Renal cortical epithelial cell (primary cell): ENCODE measurements at regions not wholly inside any gene's neighbourhood (a gene's known extent, or its start where the extent isn't known, plus 50 kb on each side); places are given as distances from the start of the nearest gene placed in this dataset.
"Not testable (repeated sequence)": the region's sequence is repeated elsewhere in the genome, so short reads cannot be mapped to it uniquely, and the experiment has no call there.

Experiments used
- DNase-seq: peaks from one replicate; pipeline ENCODE4 v3.0.0-alpha.2; 2011; ENCODE audit warnings: low read depth

DNA sequence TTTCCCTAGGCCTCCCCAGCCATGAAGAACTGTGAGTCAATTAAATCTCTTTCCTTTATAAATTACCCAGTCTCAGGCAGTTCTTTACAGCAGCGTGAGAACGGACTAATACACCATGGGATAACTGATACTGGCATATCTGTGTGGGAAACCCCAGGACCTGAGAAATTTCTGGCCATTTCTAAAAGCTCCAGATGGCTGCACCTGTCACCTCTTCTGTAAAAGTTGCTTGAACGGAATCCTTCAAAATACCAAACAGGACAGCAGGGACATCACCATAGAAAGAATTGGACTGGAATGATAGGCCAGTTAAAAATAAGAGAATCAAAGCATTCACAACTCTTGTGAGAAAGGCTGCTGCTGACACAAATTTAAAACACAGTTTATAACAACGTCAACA is 134.0 kb upstream of the FOXD4L5 start:
- not testable (repeated sequence) for DNase-seq

DNA sequence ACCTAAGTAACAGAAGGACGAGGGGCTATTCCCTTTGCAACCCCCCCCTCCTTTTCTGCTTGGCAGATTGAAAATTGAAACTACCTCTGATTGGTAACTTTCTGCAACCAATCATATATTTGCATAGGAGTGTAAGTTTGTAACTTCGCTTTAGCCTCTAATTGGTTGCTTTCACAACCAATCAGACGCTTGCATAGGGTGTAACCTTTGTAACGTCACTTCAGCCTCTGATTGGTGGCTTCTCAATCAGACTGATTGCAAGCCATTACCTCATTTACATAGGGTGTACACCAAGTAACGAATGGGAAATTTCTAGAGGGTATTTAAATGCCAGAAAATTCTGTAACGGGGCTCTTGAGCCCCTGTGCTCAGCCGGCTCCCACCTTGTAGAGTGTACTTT is 131.9 kb upstream of the FOXD4L5 start:
- not testable (repeated sequence) for DNase-seq

DNA sequence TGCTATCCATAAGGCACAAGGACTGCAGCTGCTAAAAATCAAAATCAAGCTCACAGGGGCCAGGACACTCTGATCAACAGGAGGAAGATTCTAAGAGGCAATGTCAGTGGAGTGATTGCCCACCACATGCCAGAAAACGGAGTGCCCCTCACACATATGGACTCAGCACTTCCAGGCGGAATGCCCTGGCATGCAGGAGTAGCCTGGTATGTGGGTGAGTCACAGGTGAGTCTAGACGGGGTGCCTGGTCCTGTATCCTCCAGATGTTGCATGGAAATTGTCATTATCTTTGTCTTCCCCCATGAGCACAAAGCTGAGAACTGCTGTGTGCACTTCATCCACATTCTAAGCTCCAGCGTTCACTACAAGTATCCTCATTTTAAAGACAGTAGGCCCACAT is 129.2 kb upstream of the FOXD4L5 start:
- not testable (repeated sequence) for DNase-seq

DNA sequence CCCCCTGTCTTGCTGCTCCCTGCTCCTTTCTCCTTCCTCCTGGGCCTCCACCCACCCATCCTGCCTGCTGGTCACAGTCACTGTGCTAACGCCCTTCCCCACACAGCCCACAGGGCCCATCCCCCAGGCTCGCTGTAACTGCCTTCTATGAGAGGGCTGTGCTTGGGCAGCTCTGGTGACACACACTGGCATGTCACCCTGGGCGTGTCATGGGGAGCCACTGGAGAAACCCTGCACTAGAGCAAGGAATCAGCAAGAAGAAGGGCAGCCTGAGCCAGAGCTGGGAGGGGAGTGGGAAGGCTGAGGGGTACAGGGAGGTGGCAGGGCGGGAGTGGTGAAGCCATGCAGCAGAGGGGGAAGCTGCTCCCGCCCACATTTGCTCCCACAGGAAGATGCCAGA is 128.4 kb upstream of the FOXD4L5 start:
- not testable (repeated sequence) for DNase-seq

DNA sequence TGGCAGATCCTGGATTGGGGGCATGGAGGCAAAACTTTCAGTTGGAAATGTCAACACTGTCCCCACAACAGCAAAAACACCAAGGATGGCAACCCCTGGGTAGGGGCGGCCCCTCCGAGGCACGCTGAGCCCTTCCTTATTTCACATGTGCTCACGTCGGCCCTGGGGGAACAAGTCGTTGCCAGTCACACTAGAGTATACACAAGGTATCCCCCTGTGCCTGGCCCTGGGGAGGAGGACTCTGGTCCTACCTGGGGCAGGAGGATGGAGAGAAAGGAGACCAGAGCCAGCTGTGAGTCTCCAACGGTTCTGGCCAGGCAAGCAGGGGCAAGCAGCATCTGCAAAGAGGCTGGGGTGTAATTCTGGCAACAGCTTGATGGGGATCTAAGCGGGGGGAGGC is 126.9 kb upstream of the FOXD4L5 start:
- no peak for DNase-seq

DNA sequence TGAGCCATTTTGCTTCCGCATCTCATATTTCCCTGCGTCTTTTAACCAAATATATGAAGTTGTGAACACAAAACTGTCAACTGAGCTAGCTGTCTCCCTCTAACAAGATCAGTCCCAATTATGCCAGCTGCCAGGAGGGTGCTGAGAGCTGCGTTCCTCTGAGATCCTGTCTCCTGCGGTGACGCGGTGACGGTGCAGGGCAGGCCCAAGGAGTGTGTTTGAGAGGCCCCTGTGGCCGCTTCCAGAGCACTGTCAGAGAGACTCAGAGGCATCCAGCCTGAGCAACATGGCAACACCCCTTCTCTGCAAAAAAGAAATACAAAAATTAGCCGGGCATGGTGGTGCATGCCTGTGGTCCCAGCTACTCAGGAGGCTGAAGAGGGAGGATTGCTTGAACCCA is 126.3 kb upstream of the FOXD4L5 start:
- DNase-seq: no peak

DNA sequence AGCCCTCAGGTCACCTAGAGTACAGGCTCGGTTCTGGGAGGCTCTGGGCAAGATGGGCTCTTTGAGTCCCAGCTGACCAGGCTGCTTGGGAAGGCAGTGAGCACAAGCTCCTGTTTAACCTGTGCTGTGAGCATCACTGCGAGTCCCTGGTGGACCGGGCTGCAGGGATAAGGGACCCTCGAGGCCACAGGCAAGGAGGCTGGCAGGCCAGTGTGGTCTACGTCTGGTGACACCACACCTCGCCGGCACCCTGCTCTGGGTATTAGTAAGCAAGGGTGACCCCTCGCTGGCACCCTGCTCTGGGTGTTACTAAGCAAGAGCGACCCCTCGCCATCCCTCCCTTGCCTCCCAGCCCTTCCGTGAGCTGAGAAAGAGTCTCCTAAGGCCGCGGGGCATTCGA is 125.9 kb upstream of the FOXD4L5 start:
- DNase-seq: no peak

DNA sequence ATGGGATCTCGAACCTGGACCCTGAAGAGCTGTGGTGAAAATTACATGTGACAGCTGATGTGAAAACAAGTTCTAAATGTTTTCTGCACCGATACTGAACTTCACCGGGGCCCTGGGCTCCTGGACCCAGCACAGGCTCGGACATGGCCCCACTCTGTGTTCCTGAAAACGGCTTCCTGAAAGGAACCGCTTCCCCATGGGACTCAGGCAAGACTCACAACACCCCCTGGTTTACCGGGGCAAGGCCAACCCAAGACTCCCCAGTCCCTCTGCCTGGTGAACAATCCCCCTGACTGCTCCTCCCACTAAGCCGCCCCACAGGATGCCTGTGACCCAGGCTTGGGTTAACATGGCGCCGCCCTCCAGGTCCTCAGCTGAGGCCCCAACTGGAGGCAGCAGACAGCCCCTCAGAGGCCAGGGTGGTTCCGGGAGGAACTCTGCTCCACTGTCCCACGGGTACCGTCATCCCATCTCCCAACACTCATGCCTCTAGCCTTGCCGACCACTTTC is 124.5 kb upstream of the FOXD4L5 start:
- no peak for DNase-seq

DNA sequence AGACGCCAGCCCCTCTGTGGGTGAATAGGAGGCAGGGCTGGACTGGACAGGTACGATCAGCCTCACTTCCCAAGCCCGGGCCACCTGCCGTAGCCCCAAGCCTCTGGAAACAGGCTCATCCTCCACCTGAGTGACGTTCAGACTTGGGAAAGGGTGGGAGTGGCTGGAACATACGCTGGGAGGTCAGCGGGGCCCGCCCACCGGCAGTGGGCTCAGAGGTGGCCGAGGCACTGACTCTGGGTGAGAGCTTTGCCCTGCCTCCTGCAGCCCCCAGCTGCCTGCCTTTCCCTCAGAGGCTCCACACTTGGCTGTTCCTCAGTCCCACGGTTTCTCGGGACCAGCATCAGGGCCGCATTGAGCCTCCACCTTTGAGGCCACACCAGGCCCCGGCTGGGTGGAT is 123.8 kb upstream of the FOXD4L5 start:
- not testable (repeated sequence) for DNase-seq

DNA sequence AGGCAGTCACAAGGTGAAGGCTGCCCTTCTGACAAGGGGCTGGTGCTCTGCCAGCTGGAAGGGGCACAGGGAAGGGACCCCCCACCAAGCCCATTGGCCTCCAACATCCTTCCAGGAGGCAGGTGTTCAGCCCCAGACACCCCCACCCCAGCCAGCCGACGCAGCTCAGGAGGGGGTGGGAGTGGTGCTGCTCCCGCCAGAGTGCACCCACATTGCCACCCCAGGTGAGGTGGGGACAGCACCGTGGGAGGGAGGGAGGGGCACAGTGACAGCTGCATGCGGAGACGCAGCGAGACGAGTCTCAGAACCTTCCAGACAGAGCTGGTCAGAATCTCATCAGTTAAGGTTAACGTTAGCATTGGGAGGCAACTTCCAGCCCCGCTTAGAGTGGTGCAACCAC is 121.6 kb upstream of the FOXD4L5 start:
- not testable (repeated sequence) for DNase-seq

DNA sequence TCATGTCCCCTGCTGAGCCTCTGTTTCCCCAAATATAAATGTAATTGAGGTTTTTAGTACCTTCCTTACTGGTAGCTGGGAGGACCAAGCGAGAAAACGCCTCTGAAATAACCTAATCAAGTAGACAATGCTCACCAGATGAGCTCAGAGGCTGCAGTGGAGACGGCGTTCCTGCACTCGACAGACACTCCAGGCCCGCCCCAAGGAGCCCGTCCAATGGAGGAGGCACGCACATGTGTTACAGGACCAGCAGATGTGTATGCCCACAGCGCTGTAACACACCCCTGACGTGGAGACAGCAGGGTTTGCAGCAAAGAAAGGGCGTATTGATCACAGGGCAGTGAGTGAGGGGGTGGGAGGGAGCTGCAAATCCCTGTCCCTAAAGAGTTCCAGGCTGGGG is 120.8 kb upstream of the FOXD4L5 start:
- not testable (repeated sequence) for DNase-seq

DNA sequence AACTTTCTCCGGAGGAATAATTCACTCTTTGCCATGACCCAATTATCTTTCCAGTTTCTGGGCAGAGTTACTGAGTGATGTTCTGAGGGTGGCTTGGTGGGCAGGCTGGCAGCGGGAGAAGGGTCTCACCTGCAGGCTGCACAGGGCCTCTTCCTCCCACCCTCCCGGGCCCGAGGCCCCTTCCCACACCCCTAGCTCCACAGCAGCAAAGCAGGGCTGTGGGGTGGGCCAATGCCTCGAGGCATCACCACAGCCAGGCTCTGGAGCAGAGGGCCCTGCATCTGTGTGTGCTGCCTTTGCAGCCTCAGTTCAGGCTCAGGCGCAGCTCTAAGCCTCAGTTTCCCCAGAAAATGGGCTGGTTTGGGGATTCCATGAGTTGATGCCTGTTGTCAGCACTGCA is 120.2 kb upstream of the FOXD4L5 start:
- no peak for DNase-seq

DNA sequence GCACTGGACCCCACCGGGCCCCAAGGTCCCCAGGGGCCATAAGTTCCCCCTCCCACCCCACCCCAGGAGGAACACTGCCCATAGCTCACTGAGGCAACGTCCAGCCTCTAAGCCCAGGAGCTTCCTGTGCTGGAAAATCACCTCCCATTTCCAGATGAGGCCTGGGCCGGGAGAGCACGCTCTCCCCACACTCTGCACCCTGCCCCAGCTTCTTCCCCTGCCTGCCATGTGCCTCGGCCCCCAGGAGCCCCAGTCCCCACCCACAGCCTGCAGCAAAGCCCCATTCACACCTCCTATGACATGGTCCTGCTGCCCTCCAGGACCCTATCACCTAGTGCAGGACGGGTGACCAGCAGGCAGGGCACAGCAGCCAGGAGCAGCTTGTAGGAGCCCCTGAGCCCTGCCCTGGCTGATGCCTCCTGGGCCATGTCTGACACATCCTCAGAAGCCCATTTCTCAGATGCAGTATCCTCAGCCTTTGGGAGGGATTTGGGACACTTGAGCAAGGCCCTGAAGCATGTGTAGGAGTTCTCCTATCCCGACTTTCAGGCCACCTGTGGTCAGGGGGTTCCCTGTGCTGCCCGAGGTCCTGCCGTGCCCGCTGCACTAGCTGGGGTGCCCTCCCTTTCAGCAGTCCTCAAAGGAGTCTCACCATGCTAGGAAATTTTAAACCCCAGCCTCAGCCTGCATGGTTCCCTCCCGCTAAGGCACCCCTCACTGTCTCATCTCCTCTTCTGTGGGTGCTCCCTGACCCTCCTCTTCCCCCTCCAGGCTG is 119.4 kb upstream of the FOXD4L5 start:
- no peak for DNase-seq

DNA sequence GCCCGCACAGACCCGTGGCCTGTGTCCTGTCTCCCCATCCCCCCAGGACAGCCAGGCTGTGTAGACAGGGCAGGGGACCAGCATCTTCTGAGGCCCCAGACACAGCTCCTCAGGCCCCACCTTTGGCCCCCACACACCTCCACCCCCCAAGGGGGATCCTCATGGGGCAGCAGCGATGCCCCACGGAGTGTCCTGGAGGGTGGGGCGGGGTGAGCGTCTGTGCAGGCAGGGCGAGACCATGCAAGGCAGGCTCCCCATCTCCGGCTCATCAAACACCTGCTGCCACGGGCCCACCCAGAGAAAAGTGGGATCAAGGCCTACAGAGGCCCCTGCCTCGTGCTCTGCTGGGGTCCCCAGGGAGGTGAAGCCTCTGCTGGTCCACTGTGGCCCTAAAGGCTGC is 118.7 kb upstream of the FOXD4L5 start:
- no peak for DNase-seq

DNA sequence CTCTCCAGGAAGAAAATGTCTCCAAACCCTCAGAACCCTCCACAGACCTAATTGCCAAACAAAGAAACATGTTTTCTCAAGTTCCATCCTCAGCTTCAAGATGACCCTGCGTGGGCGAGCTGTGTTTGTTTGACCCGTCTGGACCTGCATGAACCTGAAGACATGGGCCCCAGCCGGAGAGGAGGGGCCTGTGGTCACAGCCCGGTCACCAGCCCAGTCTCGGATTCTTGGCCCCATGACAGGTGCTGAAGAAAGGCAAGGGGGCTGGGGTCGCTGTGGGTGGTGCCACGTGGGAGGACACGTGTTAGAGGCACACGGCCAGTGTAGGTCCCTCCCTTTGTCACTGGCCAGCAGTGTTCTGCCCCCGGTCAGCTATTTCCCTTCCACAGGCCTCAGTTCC is 118.1 kb upstream of the FOXD4L5 start:
- not testable (repeated sequence) for DNase-seq

DNA sequence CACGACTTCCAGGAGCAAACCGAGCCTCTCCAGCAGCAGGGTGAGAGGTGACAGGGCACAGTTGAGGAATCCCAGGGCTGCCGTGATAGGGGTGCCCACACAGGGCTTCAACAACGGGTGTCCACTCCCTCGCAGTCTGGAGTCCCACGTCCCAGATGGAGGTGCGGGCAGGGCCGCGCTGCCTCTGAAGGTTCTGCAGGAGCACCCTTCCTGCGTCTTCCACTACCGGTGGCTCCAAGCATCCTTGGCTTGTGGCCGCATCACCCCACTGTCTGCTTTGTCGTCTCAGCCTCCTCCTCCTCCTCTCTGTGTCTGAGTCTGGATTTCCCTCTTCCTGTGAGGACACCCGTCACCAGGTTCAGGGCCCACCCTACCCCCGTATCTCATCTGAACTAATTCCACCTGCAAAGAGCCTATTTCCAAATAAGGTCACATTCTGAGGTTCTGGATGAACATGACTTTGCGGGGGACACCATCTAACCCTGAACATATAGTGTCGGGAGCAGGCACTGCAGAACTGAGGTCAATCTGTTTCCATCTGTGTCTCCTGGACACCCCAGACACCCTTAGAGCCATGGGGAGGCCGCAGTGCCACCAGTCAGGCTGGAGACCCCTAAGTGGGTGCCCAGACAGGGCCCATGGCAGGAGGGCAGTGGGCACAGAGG is 117.3 kb upstream of the FOXD4L5 start:
- DNase-seq: not testable (repeated sequence)

DNA sequence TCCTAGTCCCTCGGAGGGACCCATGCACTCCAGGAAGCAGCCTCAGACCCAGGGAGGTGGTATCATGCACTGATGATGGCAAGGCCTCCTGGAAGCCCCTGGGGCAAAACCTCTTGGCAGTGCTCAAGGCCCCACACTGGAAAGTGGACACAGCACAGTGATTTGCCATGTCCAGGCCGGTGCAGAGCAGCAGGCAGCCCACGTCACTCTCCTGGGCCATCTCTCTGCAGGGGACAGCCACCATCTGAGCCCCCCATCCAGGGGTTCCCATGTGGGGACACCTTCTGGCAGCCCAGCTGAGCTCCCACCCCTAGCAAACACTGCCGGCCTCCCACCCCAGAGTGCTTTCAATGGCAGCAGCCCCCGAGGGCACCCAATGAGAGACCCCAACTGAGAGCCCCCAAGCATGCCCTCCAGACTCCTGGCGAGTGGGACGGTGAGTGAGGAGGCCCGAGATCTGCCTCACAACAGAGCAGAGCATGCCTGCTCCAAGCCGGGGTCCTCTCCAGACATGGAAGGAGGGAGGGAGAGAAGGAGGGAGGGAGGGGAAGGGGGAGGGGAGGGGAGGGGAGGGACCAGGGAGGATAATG is 116.5 kb upstream of the FOXD4L5 start:
- not testable (repeated sequence) for DNase-seq

DNA sequence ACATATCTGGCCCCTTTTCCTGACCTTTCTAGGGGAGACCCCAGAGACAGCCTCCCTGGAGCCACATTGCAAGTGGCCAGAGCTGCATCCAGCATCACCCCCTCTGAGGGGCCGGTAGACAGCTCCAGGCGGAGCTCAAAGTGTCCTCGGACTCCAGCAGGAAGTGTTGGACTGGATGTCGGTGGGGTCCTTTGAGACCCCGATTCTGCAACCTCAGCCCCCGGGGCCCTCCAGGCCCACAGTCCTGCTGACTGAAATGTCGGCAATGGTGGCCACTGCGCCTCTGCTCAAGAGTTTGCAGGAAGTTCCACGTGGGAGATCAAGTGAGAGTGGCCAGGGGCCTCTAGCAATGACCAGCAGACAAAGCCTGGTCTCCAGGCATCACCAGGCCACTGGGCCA is 115.9 kb upstream of the FOXD4L5 start:
- no peak for DNase-seq

DNA sequence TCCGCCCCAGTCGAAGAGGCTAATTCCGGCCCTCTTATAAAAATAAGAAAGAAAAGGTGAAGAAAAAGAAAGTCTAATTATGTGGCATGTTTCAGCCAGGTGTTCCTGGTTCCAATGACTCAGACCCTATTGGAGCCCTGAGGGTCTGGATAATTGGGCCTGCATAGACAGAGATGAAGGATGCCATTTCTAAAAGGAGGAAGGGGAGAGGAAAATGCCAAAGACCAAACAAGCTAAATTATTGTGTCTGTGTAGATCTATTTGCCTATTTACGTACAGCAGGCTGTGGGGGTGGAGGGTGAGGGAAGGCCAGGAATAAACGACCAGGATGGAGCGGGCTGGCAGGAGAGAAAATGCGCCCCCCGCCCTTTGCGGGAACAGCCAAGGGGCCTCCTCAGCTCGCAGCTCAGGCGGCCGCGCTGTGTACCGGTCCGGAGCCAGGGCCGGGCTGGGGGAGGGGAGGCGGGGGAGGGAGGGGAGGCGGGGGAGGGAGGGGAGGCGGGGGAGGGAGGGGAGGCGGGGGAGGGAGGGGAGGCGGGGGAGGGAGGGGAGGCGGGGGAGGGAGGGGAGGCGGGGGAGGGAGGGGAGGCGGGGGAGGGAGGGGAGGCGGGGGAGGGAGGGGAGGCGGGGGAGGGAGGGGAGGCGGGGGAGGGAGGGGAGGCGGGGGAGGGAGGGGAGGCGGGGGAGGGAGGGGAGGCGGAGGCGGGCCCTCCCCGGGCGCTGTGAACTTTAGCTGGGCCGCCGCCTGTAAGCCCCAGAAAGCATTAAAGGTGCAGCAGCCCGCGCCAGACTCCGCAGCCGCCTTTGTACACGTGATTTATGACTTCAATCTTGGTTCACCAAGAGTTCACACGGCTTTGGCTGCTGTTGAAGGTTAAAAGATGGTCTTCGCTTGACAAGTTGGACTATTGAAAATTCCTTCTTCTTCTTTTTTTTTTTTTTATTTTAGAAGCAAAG is 113.0 kb upstream of the FOXD4L5 start:
- not testable (repeated sequence) for DNase-seq

DNA sequence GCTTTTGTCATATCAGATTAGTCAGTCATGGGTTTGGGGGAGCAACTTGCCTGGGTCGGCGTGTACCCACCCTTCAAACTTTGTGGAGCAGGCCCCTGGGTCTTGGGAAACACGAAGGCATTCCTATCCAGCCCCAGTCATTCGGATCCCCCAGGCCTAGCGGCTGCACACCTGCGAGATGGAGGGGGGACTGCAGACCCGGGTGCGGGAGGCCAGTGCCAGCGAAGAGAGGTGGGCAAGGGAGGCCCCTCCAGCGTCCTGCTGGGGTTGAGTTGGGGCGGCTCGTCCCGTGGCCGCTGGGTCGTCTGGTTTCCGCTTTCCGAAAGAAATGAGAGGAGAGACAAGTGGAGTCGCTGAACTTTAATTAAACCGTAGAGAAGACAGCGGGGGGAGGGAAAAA is 112.2 kb upstream of the FOXD4L5 start:
- not testable (repeated sequence) for DNase-seq

DNA sequence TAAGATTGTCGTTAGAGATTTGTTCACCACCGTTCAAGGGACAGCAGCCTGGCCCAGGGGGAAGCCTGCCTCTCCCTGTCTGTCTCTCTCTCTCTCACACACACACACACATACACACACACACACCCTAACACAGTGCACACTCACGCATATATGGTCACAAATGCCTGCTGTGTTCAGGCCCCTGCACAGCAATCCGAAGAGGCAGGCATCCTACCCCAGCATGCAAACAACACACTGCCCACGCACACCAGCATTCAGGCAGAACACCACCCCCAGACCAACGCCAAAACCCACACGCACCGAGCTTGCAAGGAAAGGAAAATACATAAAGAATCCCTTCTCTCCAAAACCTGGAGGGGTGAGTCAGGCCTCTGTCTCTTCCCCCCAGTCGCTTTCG is 111.6 kb upstream of the FOXD4L5 start:
- DNase-seq: not testable (repeated sequence)

DNA sequence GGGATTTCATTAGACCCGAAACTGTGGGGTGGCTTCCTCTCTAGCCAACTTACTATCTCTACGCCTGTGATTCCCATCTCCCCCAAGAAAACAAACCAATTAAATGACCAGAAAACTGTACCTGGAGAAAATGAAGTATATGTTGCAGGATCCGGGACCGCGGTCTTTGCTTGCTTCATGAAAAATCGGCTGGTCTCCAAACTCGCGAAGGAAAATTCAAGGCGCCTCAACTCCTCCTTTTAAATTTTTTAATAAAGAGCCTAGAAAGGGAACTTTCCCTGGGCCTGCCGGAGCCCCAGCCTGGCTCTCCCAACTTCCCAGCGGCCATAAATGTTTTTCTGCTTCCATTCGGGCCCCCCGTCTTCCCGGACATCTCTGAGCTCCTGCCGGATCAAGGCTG is 110.8 kb upstream of the FOXD4L5 start:
- not testable (repeated sequence) for DNase-seq
